ENCODE measurements at regions not wholly inside any gene's neighbourhood (a gene's known extent, or its start where the extent isn't known, plus 50 kb on each side); places are given as distances from the start of the nearest gene placed in this dataset.

- DNase-seq: no peak
These were observed 262.5 kb upstream of the ARHGAP20 start for GRCh38 chr11:110974731-110975130.

GRCh38 chr11:110973401-110973980, 261.3 kb upstream of the ARHGAP20 start:
- no peak for DNase-seq

GRCh38 chr11:110972640-110973039, 260.4 kb upstream of the ARHGAP20 start:
- DNase-seq: no peak

GRCh38 chr11:110972106-110972505, 259.9 kb upstream of the ARHGAP20 start:
- DNase-seq: no peak

GRCh38 chr11:110971140-110971539, 258.9 kb upstream of the ARHGAP20 start:
- no peak for DNase-seq

GRCh38 chr11:110968348-110969062, 256.3 kb upstream of the ARHGAP20 start:
- no peak for DNase-seq

- DNase-seq: no peak
These were observed 253.9 kb upstream of the ARHGAP20 start for GRCh38 chr11:110966131-110966530.

GRCh38 chr11:110962921-110963320, 250.7 kb upstream of the ARHGAP20 start:
- DNase-seq: no peak

- DNase-seq: no peak
These were observed 247.9 kb upstream of the ARHGAP20 start for GRCh38 chr11:110960167-110960566.

- DNase-seq: no peak
These were observed 246.0 kb upstream of the ARHGAP20 start for GRCh38 chr11:110958216-110958615.

- DNase-seq: no peak
These were observed 243.5 kb upstream of the ARHGAP20 start for GRCh38 chr11:110955776-110956175.

- no peak for DNase-seq
These were observed 239.8 kb upstream of the ARHGAP20 start for GRCh38 chr11:110951950-110952503.

- no peak for DNase-seq
These were observed 239.1 kb upstream of the ARHGAP20 start for GRCh38 chr11:110951037-110951949.

GRCh38 chr11:110948112-110948511, 235.9 kb upstream of the ARHGAP20 start:
- no peak for DNase-seq

- no peak for DNase-seq
These were observed 234.9 kb upstream of the ARHGAP20 start for GRCh38 chr11:110947096-110947495.

- DNase-seq: no peak
These were observed 227.2 kb upstream of the ARHGAP20 start for GRCh38 chr11:110939471-110939870.

GRCh38 chr11:110935018-110935640, 222.9 kb upstream of the ARHGAP20 start:
- DNase-seq: no peak

- no peak for DNase-seq
These were observed 216.9 kb upstream of the ARHGAP20 start for GRCh38 chr11:110929129-110929528.

GRCh38 chr11:110928391-110928790, 216.2 kb upstream of the ARHGAP20 start:
- no peak for DNase-seq

GRCh38 chr11:110921742-110922521, 209.7 kb upstream of the ARHGAP20 start:
- DNase-seq: no peak

GRCh38 chr11:110919241-110919922, 207.1 kb upstream of the ARHGAP20 start:
- DNase-seq: peak in 1 of 2 donors; percentile 27

All from hippocampal formation (tissue), 2 donors.